Uterus (tissue), 3 donors: ENCODE measurements at regions not wholly inside any gene's neighbourhood (a gene's known extent, or its start where the extent isn't known, plus 50 kb on each side); places are given as distances from the start of the nearest gene placed in this dataset.

Experiments
- DNase-seq, 2 donors: peaks; one replicate each; pipeline ENCODE4 v3.0.0-alpha.2; 2019 to 2020
- H3K27ac ChIP-seq, 2 donors: fragments of 200-600 bp; sonication (generic); 1 replicate in 1 of 2; 2 replicates in 1 of 2; pipeline ENCODE4 v1.5.1; 2016 to 2018
- H3K27me3 ChIP-seq, 2 donors: fragments of 200-600 bp; sonication (generic); one replicate each; pipeline ENCODE4 v1.5.1; 2018 to 2019; ENCODE audit warnings: control low read depth in 1 of 2
- H3K36me3 ChIP-seq, 2 donors: fragments of 200-600 bp; sonication (generic); one replicate each; pipeline ENCODE4 v1.5.1; 2019; ENCODE audit warnings: control low read depth in 1 of 2
- H3K4me1 ChIP-seq, 2 donors: fragments of 200-600 bp; sonication (generic); one replicate each; pipeline ENCODE4 v1.5.1; 2018 to 2019; ENCODE audit warnings: control low read depth in 1 of 2
- H3K4me3 ChIP-seq, 2 donors: fragments of 200-600 bp; sonication (generic); 1 replicate in 1 of 2; 2 replicates in 1 of 2; pipeline ENCODE4 v1.5.1; 2018 to 2019; ENCODE audit warnings: mild to moderate bottlenecking in 1 of 2
- H3K9me3 ChIP-seq, 2 donors: fragments of 200-600 bp; sonication (generic); one replicate each; pipeline ENCODE4 v1.5.1; 2019; ENCODE audit warnings: control low read depth in 1 of 2
- POLR2A ChIP-seq, 2 donors: fragments of 450-650 bp; IDR thresholded peaks; one replicate each; pipeline ENCODE4 v1.6.1; 2016; ENCODE audit warnings: antibody characterized with exemption in 2 of 2, mild to moderate bottlenecking in 1 of 2, moderate library complexity in 1 of 2
- intact Hi-C: fragments of 100-400 bp; cut with DNase I; formaldehyde crosslinking; loops from one replicate; pipeline ENCODE4 v1.15.1; 2023; ENCODE audit warnings: low total_unique reads
- TF ChIP-seq, protein P1 (sequence below), 4 experiments: fragments of 200-600 bp in 2 of 4; fragments of 450-650 bp in 2 of 4; sonication (generic) in 2 of 4; IDR thresholded peaks; one replicate each; pipeline ENCODE4 v1.5.1; 2016 to 2019; ENCODE audit warnings: antibody characterized with exemption in 4 of 4, mild to moderate bottlenecking in 2 of 4, moderate library complexity in 1 of 4
- donor health status: DM: yes; HTN: yes; CAD: no.

DNA sequence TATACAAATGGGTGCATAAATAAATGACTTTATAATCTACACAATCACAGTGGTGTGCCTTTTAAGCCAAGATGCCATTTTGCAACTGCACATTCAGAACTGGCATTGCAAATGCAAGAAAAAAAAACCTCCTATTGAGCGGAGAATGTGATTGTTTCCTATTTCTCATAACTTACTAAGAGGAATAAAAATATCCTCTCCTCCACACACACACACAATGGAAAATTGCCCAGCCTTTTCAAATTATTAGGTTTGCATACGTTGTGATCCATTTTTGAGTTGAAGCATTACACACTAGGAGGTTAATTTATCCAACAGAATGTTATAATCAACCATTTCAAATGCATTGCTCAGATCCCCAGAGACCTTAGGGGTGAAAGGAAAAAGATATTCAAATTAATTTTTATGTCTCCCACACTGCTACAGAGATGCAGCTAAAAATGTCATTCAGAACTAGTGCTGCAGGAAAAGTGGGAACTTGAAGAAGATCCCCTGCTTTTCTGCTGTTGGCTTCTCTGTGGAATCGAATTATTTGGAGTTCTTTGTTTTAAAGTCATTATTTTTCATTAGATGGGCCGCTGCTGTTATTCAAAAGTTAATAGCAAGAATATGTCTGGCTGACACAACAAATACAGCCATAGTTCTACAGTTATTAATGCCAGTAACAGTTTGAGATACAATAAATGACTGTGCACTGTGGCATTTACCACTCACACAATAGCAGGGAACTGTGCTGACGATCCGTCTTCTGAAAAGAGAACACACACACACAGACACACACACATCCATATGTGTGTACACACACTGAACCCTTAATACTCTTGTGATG is 299.9 kb upstream of the ANO5 start:
- TF ChIP-seq, protein P1, sequence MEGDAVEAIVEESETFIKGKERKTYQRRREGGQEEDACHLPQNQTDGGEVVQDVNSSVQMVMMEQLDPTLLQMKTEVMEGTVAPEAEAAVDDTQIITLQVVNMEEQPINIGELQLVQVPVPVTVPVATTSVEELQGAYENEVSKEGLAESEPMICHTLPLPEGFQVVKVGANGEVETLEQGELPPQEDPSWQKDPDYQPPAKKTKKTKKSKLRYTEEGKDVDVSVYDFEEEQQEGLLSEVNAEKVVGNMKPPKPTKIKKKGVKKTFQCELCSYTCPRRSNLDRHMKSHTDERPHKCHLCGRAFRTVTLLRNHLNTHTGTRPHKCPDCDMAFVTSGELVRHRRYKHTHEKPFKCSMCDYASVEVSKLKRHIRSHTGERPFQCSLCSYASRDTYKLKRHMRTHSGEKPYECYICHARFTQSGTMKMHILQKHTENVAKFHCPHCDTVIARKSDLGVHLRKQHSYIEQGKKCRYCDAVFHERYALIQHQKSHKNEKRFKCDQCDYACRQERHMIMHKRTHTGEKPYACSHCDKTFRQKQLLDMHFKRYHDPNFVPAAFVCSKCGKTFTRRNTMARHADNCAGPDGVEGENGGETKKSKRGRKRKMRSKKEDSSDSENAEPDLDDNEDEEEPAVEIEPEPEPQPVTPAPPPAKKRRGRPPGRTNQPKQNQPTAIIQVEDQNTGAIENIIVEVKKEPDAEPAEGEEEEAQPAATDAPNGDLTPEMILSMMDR (IDR thresholded peaks at IDR 0.05): no peak
- no peak for TF ChIP-seq POLR2A (IDR thresholded peaks at IDR 0.05)
- intact Hi-C loops: no loop called here
- H3K4me3 ChIP-seq: no peak overlapping the region
- H3K9me3 ChIP-seq: no peaks in the 10 kb centered on the region
- no peak overlapping the region for H3K27ac ChIP-seq
- H3K36me3 ChIP-seq: no peaks in the 10 kb centered on the region
- no peaks in the 10 kb centered on the region for H3K27me3 ChIP-seq
- no peaks in the 10 kb centered on the region for H3K4me1 ChIP-seq
- DNase-seq: no peak

DNA sequence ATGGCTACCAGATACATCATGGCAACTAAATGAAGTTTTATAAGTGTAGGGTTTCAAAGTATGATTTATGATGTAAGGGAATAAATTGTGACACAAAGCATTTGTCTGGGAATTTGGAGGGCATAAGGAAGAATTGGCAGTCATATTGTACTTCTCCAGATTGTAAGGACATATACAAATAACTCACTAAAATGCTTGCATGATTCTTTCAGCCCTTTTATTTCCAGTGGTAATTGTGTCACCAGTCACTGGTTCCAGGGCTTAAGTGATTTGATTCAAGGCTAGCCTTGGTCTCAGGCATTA is 299.4 kb upstream of the ANO5 start:
- no peak for TF ChIP-seq POLR2A (IDR thresholded peaks at IDR 0.05)
- TF ChIP-seq, protein P1 (IDR thresholded peaks at IDR 0.05): no peak
- no peaks in the 10 kb centered on the region for H3K36me3 ChIP-seq
- no peak overlapping the region for H3K27ac ChIP-seq
- intact Hi-C loops: no loop called here
- no peaks in the 10 kb centered on the region for H3K4me1 ChIP-seq
- H3K4me3 ChIP-seq: no peak overlapping the region
- no peaks in the 10 kb centered on the region for H3K27me3 ChIP-seq
- DNase-seq: no peak
- H3K9me3 ChIP-seq: no peaks in the 10 kb centered on the region

DNA sequence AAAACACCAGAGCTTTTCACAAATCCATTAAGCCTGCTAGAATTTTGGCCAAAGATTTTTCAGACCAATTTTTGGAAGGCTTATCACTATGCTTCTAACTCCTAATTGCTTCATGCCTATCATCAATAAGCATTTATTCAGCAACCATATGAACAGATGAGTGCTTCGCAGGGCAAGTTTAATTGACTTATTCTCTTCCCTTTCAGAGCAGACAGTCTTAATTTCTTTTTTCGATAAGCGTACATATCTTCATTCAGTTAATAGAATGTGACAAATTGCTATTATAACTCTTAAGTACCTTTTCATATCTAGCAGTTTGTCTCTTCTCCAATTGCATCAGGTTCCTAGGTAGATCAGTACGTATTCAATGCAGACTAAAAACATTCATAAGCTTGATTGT is 298.4 kb upstream of the ANO5 start:
- Histone ChIP-seq H3K27ac (no peak overlapping the region), H3K9me3 (no peaks in the 10 kb centered on the region), H3K4me1 (no peaks in the 10 kb centered on the region), H3K27me3 (no peaks in the 10 kb centered on the region), H3K36me3 (no peaks in the 10 kb centered on the region), H3K4me3 (no peak overlapping the region)
- DNase-seq: no peak
- intact Hi-C loops: no loop called here
- no peak for TF ChIP-seq POLR2A (IDR thresholded peaks at IDR 0.05)
- TF ChIP-seq, protein P1 (IDR thresholded peaks at IDR 0.05): no peak

DNA sequence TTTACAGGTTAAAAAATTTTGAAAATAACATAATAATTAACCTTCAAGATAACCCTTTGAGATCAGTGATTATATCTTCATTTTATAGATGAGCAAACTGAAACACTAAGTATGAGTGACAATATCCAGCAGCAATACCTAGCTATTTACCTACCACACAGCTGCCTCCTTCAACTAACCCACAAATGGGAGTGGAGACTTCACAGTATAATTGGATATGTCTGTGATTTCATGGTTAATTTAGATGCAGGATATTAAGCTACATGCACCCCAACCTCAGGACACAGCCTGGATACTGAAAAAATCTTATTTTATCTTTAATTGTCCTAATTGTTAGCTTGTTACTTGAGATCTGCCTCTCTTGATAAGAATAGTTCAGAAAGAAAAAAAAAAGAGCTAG is 297.2 kb upstream of the ANO5 start:
- DNase-seq: no peak
- H3K36me3 ChIP-seq: no peaks in the 10 kb centered on the region
- no peak overlapping the region for H3K27ac ChIP-seq
- TF ChIP-seq, protein P1 (IDR thresholded peaks at IDR 0.05): no peak
- TF ChIP-seq POLR2A (IDR thresholded peaks at IDR 0.05): no peak
- H3K27me3 ChIP-seq: no peaks in the 10 kb centered on the region
- H3K4me3 ChIP-seq: no peak overlapping the region
- intact Hi-C loops: no loop called here
- no peaks in the 10 kb centered on the region for H3K4me1 ChIP-seq
- H3K9me3 ChIP-seq: no peaks in the 10 kb centered on the region

DNA sequence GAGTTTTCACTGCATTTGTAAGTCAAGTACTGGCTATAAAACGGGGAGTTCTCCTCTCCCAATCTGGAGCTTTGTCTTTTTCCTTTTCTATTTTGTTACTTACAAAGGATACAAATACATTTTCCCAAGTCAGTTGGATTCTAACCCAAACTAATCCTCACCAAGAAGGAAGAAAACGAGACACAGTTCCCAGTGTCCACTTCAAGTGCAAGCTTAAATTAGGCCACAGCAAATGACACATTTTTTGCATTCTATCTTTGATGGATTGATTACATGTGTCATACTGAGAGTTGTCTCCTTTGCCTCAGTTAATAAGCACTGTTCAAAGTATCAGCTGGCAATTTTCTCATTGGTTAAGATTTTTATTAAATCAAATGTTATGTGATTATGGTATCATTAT is 296.7 kb upstream of the ANO5 start:
- DNase-seq: no peak

More for the DNA sequence above, 296.7 kb upstream of the ANO5 start:
- Histone ChIP-seq H3K27me3 (no peaks in the 10 kb centered on the region), H3K27ac (no peak overlapping the region), H3K4me3 (no peak overlapping the region), H3K36me3 (no peaks in the 10 kb centered on the region), H3K4me1 (no peaks in the 10 kb centered on the region), H3K9me3 (no peaks in the 10 kb centered on the region)
- intact Hi-C loops: no loop called here
- TF ChIP-seq, protein P1 (IDR thresholded peaks at IDR 0.05): no peak
- no peak for TF ChIP-seq POLR2A (IDR thresholded peaks at IDR 0.05)
